RWPE1 (cell line): ENCODE measurements at regions not wholly inside any gene's neighbourhood (a gene's known extent, or its start where the extent isn't known, plus 50 kb on each side); places are given as distances from the start of the nearest gene placed in this dataset.
"Not testable (repeated sequence)": the region's sequence is repeated elsewhere in the genome, so short reads cannot be mapped to it uniquely, and the experiment has no call there.

ENCODE experiments used
- CTCF ChIA-PET: fragments of 350-600 bp; sonication (Branson Sonifier 250); formaldehyde crosslinking; extraction: SDS; loops from one replicate; lab custom pipeline; 2021; lab: Yijun Ruan, JAX
- POLR2A ChIA-PET: fragments of 400-600 bp; formaldehyde crosslinking; extraction: SDS; loops from one replicate; lab custom pipeline; 2020; ENCODE audit warnings: antibody characterized with exemption; ENCODE audit not compliant: low non-redundant PET; lab: Yijun Ruan, JAX
- DNase-seq: peaks from one replicate; pipeline ENCODE4 v3.0.0; 2012; ENCODE audit warnings: low spot score
- H3K27ac ChIP-seq: fragments of 450-650 bp; 2 replicates; pipeline ENCODE4 v1.5.1; 2017
- TF ChIP-seq, protein P1 (sequence below): fragments of 450-650 bp; conservative IDR thresholded peaks from 2 replicates; pipeline ENCODE4 v1.5.1; 2017; ENCODE audit warnings: low read depth, mild to moderate bottlenecking

DNA sequence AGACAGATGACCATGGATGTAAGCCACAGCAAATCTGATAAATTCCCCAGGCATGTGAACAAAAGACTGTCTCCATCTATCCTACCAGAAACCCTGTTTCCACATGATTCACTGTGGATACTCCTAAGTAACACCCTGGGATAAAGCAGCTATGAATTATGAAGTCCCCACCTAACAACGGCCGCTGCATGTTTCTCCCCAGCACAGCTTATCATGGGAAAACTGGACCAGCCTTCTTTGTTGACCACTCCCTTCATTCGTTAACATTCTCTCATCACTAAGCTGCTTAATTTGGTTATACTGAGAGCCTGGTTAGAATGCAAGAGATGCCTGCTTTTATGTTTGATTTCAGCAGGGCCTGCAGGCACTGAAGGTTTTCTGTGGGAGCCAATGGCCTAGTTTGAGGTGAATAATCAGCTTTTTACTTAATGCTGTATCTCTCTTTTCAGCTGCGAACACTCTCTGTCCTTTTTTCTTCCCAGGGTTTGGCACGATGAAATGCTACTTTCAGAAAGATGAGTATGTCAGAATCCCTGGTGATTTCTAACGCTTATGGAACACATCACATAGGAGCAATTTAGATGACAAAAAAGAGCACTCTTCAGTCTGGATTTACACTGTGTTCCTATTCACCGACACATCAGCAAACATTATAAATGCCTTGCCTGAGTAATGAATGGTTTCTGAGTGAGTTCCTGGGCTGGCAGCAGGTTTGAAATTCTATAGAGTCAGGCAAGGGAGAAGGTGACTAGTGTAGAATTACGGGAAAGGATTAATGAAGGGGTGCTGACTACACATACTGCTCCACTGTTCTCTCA lies 318.4 kb upstream of the ZNF608 start:
- DNase-seq, result no peak
- H3K27ac ChIP-seq, result no peak overlapping the region
- TF ChIP-seq, protein P1, sequence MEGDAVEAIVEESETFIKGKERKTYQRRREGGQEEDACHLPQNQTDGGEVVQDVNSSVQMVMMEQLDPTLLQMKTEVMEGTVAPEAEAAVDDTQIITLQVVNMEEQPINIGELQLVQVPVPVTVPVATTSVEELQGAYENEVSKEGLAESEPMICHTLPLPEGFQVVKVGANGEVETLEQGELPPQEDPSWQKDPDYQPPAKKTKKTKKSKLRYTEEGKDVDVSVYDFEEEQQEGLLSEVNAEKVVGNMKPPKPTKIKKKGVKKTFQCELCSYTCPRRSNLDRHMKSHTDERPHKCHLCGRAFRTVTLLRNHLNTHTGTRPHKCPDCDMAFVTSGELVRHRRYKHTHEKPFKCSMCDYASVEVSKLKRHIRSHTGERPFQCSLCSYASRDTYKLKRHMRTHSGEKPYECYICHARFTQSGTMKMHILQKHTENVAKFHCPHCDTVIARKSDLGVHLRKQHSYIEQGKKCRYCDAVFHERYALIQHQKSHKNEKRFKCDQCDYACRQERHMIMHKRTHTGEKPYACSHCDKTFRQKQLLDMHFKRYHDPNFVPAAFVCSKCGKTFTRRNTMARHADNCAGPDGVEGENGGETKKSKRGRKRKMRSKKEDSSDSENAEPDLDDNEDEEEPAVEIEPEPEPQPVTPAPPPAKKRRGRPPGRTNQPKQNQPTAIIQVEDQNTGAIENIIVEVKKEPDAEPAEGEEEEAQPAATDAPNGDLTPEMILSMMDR, result no peak
- ChIA-PET POLR2A (no interaction called here), CTCF (no interaction called here)

DNA sequence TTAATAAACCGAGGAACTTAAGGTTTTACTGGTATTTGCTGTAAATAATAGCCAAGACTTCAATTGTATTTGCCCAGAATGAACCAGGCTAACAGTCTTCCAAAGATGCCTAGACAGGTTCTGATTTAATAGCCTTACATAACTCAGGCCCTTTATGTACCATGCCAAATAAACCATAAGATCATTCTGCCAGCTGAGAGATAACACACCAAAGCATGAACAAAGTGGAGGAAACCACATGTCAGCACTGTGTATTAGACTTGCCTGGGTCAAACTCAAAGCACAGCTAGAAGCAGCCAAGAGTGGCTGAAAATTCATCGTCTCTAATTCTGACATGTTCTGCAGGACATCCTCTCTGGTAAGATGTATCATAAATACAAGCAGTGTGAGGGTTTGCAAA lies 319.3 kb upstream of the ZNF608 start:
- CTCF ChIA-PET, result no interaction called here
- POLR2A ChIA-PET, result no interaction called here
- no peak for DNase-seq
- H3K27ac ChIP-seq, result no peak overlapping the region
- TF ChIP-seq, protein P1, result no peak

DNA sequence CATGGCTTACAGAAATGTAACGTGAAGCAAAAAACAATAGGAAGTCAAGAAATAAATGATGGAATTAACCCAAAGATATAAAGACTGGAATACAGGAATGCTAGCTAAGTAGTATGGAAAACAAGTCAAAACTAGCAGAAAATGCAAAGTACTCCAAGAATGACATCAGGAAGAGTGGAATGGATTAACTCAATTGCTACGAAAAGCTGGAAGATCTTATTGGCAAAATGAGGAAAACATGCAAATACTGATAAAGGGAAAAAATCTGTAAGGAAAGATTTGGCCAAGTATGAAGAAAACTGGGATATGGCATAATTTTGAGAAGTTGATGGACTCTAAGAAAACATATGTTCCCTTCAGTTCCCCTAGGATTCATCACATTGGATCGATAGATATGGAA lies 324.5 kb upstream of the ZNF608 start:
- ChIA-PET CTCF (interaction anchor here (0.6 kb wide), 1 partner anchor 1135 kb away, joined by 3 read pairs; no protein-coding TSS in a partner anchor), POLR2A (no interaction called here)
- no peak for DNase-seq
- H3K27ac ChIP-seq, result no peak overlapping the region
- TF ChIP-seq, protein P1, result no peak

DNA sequence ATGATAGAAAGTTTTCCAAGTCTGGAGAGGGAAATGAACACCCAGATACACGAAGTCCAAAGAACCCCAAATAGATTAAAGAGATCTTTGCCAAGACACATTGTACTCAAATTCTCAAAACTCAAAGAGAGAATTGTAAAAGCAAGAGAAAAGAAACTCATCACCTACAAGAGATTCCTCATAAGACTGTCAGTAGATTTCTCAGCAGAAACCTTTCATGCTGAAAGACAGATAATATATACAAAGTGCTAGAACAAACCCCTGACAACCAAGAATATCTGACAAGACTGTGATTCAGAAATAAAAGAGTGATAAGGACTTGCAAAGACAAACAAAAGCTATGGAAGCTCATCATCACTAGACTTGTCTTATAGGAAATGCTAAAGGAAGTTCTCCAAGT lies 326.7 kb upstream of the ZNF608 start:
- POLR2A ChIA-PET, result no interaction called here
- DNase-seq, result no peak
- CTCF ChIA-PET, result no interaction called here
- TF ChIP-seq, protein P1, result no peak
- no peak overlapping the region for H3K27ac ChIP-seq

DNA sequence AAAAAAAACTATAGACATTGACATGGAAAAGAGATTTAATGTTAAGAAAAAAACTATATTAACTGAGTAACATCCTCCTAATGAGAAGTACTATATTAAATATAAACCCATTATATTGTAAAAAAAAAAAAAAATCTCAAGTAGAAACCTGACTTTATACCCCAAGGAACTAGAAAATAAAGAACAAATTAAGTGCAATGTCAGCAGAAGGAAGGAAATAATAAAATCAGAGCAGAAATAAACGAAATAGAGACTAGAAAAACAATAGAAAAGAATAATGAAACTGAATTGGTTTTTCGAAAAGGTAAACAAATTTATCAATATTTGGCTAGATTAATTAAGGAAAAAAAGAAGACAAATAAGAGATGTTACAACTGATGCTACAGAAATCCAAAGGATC lies 329.1 kb upstream of the ZNF608 start:
- no peak for DNase-seq
- POLR2A ChIA-PET, result no interaction called here

DNA sequence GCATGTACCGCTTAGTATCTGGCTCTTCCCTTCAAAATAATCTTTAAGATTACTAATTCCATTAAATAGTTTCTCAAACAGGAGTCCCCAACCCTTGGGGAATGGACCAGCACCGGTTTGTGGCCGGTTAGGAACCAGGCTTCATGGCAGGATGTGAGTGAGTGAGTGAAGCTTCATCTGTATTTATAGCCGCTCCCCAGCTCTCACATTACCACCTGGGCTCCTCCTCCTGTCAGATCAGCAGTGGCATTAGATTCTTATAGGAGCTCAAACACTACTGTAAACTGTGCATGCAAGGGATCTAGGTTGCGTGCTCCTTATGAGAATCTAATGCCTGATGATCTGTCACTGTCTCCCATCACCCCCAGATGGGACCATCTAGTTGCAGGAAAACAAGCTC lies 332.6 kb upstream of the ZNF608 start:
- POLR2A ChIA-PET, DNase-seq, H3K27ac ChIP-seq, CTCF ChIA-PET: not testable (repeated sequence)

More for the DNA sequence above, 329.1 kb upstream of the ZNF608 start:
- CTCF ChIA-PET, result no interaction called here
- no peak overlapping the region for H3K27ac ChIP-seq
- TF ChIP-seq, protein P1, result no peak

DNA sequence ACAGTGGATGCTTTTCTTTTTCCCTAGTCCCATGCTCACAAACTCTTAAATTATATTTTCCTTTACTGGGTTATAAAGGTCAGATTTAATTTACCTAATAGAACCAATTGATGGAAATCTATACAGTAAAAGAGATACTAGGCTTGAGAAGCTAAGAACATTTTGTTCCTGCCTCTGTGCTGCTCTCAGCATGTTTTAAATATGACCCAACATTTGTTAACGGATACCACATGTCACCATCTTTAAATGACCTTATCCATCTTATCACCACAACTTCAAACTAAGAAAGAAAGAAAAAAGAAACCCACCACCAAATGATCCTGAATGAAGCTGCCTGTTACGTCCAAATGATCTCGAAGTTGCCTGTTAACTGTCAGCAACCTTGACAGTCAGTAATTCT lies 334.7 kb upstream of the ZNF608 start:
- H3K27ac ChIP-seq, result no peak overlapping the region
- CTCF ChIA-PET, result no interaction called here
- POLR2A ChIA-PET, result no interaction called here
- no peak for DNase-seq
- TF ChIP-seq, protein P1, result no peak
